Activated CD8-positive, alpha-beta T cell treated with anti-CD3 and anti-CD28 coated beads for 36 hours (primary cell): ENCODE measurements at regions not wholly inside any gene's neighbourhood (a gene's known extent, or its start where the extent isn't known, plus 50 kb on each side); places are given as distances from the start of the nearest gene placed in this dataset.

Experiments
- ATAC-seq: fragments of 200-7000 bp; cut with Tn5 transposase; one replicate; pipeline ENCODE4 v1.10.0; 2021; ENCODE audit warnings: mild to moderate bottlenecking, moderate library complexity
- CTCF ChIA-PET: fragments of 350-600 bp; sonication (Branson Sonifier 250); formaldehyde crosslinking; loops from one replicate; lab custom pipeline; 2021; ENCODE audit warnings: antibody characterized with exemption; lab: Charles Lee
- POLR2A ChIA-PET: fragments of 350-600 bp; sonication (Branson Sonifier 250); formaldehyde crosslinking; loops from one replicate; lab custom pipeline; 2021; ENCODE audit warnings: antibody characterized with exemption; lab: Charles Lee
- DNase-seq: peaks from one replicate; pipeline ENCODE4 v3.0.0-alpha.2; 2020
- H3K27ac Mint-ChIP-seq: one replicate; pipeline ENCODE4 v1.8.0; 2021; ENCODE audit warnings: mild to moderate bottlenecking, mixed read lengths
- H3K27me3 Mint-ChIP-seq: one replicate; pipeline ENCODE4 v1.8.0; 2021; ENCODE audit warnings: mixed read lengths
- H3K36me3 Mint-ChIP-seq: one replicate; pipeline ENCODE4 v1.8.0; 2021; ENCODE audit warnings: low read depth, mixed read lengths
- H3K4me1 Mint-ChIP-seq: one replicate; pipeline ENCODE4 v1.8.0; 2021; ENCODE audit warnings: low read depth, mixed read lengths
- H3K4me3 Mint-ChIP-seq: one replicate; pipeline ENCODE4 v1.8.0; 2021; ENCODE audit warnings: mild to moderate bottlenecking, moderate library complexity, mixed read lengths
- H3K9me3 Mint-ChIP-seq: one replicate; pipeline ENCODE4 v1.8.0; 2021; ENCODE audit warnings: mixed read lengths
- intact Hi-C: fragments of 100-400 bp; cut with micrococcal nuclease; formaldehyde crosslinking; loops from one replicate; pipeline ENCODE4 v1.10.0; 2022
- TF ChIP-seq, protein P1 (sequence below): fragments of 200-600 bp; IDR thresholded peaks from one replicate; pipeline ENCODE4 v1.8.0; 2022; ENCODE audit warnings: antibody characterized with exemption, mild to moderate bottlenecking

DNA sequence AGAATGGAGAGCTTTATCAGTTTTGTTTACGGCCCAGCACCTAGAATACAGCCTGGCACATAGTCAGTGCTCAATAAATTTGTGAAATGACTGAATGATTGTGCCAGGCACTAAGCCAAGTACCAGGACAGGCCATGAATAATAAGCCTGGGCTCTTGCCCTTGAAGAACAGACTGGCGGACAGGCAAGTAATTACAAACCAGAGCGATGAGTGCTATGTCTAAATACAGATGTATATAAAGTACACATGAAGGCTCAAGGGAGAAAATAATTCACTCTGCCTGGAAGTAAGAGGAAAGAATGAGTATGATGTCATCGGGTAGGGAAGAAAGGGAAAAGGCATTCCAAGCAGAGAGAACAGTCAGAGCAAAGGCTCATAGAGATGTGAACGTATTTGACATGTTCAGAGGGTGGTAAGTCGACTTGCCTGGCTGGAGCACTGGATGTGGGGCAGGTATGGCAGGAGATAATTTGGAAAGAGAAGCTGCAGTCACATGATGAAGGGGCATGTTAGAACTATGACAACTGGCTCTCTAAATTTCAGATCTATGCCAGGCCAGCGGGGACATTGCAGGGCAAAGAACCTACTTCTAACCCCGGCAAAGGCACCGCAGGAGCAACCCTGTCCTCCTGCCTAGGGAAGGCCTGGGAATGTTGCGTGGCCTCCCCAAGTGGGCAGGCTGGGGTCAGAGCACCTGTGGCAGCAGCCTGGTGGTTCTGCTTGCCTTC lies 94.9 kb upstream of the EPCAM start:
- CTCF ChIA-PET, result no interaction called here
- Mint-ChIP-seq H3K9me3 (no peaks in the 10 kb centered on the region), H3K27ac (no peak overlapping the region), H3K27me3 (no peaks in the 10 kb centered on the region), H3K4me1 (no peaks in the 10 kb centered on the region), H3K4me3 (no peak overlapping the region), H3K36me3 (no peaks in the 10 kb centered on the region)
- DNase-seq (no peak), ATAC-seq (no peak)
- TF ChIP-seq, protein P1, sequence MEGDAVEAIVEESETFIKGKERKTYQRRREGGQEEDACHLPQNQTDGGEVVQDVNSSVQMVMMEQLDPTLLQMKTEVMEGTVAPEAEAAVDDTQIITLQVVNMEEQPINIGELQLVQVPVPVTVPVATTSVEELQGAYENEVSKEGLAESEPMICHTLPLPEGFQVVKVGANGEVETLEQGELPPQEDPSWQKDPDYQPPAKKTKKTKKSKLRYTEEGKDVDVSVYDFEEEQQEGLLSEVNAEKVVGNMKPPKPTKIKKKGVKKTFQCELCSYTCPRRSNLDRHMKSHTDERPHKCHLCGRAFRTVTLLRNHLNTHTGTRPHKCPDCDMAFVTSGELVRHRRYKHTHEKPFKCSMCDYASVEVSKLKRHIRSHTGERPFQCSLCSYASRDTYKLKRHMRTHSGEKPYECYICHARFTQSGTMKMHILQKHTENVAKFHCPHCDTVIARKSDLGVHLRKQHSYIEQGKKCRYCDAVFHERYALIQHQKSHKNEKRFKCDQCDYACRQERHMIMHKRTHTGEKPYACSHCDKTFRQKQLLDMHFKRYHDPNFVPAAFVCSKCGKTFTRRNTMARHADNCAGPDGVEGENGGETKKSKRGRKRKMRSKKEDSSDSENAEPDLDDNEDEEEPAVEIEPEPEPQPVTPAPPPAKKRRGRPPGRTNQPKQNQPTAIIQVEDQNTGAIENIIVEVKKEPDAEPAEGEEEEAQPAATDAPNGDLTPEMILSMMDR, result no peak
- POLR2A ChIA-PET, result no interaction called here
- intact Hi-C loops, result no loop called here

DNA sequence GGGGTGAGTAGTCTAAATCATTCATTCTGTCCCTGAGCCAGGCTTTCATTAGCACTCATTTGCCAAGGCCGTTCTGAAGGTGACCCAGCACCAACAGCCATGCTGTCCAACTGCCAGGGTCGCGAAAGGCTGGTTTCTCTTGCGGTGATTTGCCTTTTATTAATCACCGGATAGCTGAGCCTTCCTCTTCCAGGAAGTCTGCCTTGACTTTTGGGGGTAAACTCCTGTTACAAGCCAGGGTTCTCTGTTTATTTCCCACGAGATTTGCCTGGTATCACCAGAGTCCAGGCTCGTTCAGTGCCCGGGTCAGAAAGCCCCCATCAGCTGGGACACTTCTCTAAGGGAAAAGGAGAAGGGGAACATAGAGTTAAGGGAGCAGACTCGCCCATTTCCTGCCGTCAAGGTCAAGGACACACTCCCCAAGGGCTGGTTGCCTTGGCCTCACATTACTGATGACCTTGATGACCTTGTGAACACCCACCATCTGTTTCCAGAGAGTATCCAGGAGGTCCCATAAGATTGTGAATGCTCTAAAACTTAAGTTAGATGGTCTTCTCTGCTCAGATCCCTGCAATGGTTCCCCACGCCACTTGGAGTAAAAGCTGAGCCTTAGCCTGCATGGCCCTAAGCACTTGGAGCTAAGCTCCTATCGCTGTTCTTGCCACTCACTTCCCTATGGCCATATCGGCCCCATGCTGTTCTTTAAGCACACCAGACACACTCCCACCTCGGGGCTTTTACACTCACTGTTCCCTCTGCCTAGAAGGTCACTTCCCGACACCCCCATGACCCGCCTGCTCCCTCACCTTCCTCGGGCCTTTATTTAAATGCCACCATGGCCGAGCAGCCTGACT lies 96.0 kb upstream of the EPCAM start:
- DNase-seq, result no peak
- Mint-ChIP-seq H3K9me3 (no peaks in the 10 kb centered on the region), H3K27me3 (no peaks in the 10 kb centered on the region), H3K27ac (no peak overlapping the region), H3K4me1 (no peaks in the 10 kb centered on the region), H3K4me3 (no peak overlapping the region), H3K36me3 (no peaks in the 10 kb centered on the region)
- TF ChIP-seq, protein P1, result no peak
- ChIA-PET POLR2A (no interaction called here), CTCF (interaction anchor here (1.0 to 2.3 kb wide), 8 partner anchors 9 to 313 kb away, joined by 3 to 14 read pairs (median 3); no protein-coding TSS in a partner anchor)
- ATAC-seq, result no peak
- intact Hi-C loops, result no loop called here

DNA sequence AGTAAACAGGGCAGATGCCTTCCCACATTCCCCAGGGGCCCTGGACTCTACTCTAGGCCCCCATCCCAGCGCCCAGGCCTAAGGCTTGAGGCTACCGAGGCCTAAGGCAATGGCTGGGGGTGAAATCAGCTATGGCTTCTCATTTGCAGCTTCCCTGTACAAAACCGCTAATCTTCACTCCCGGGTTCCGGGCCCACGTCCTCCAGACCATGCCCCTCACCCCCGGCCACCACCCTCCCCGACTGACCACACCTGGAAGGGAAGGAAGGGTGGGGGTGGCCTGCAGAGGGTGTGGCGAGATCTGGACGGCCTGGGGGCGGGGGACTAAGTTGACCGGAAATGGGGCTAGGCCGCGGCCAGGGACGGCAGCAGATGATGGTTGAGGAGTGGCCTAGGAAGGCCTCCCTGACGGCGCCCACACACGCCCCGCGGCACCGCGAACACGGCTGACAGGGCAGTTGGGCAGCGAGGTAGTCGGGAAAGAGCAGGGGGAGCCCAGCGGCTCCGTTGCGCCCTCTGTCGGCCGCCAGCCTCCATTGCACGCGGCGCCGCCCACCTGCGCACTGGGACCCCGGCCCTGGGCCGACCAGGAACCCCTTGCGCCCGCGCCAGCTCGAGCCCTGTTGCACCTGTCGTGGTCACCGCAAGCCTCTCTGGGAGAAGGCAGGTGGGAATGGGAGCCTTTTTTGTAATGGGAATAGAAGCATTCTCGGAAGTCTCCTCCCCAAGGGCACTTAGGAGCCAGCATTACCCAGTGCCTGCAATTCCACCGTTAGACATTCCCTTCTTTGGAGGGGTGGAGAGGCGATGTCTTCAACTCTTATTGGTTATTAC lies 95.9 kb upstream of the CALM2 start:
- peak overlapping the region; percentile 46 for H3K4me3 Mint-ChIP-seq
- intact Hi-C loops, result no loop called here
- TF ChIP-seq, protein P1, result peak; percentile 99
- no peaks in the 10 kb centered on the region for H3K27me3 Mint-ChIP-seq
- ChIA-PET POLR2A (interaction anchor here (0.8 kb wide), 1 partner anchor 77 kb away, joined by 3 read pairs; no protein-coding TSS in a partner anchor), CTCF (interaction anchor here (0.6 to 2.3 kb wide), 14 partner anchors 10 to 355 kb away, joined by 3 to 14 read pairs (median 4); no protein-coding TSS in a partner anchor)
- no peaks in the 10 kb centered on the region for H3K9me3 Mint-ChIP-seq
- no peaks in the 10 kb centered on the region for H3K36me3 Mint-ChIP-seq
- ATAC-seq (peak; percentile 96), DNase-seq (peak; percentile 60)
- no peak overlapping the region for H3K27ac Mint-ChIP-seq
- H3K4me1 Mint-ChIP-seq, result no peaks in the 10 kb centered on the region

DNA sequence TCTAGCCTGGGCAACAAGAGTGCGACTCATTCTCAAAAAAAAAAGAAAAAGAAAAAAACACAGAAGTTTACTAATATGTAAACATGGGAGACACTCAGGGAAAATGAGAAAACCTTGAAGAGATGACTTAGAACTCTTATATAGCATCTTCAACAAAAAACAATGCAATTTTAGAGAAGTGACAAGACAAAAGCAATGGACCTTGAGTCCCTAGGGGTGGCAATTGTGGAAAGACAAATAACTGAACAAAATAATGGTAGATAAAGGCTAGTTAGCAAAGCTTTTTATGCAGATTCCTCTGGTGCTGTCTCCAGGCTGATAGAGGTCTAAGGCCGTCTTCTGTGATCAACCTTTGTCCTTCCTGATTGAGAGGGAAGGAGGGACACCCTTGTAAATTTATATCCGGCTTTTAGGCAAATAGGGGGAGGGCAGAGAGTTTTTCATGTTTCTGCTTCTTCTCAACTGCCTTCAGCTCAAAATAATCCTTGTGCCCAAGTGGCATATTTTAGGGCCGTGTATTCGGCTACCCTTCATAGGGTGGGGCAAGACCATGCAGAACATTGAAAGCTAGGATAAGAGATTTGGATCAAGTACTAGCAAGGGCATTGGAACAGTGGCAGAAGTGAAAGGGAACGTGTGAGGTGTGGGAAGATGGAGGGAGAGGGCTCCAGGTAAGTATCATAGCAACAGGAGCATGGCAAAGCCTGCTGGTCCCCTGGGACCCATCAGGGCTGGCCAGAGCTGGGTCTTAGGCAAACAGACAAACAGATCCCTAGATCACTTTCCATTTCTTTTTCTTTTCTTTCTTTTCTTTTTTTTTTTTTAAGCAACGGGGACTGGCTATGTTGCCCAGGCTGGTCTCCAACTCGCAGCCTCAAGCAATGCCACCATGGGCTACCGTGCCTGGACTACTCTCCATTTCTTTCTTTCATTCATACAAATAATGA lies 95.0 kb upstream of the CALM2 start:
- no peaks in the 10 kb centered on the region for H3K36me3 Mint-ChIP-seq
- no peaks in the 10 kb centered on the region for H3K27me3 Mint-ChIP-seq
- ChIA-PET POLR2A (interaction anchor here (0.8 kb wide), 1 partner anchor 76 kb away, joined by 3 read pairs; no protein-coding TSS in a partner anchor), CTCF (interaction anchor here (0.6 to 2.3 kb wide), 13 partner anchors 9 to 354 kb away, joined by 3 to 14 read pairs (median 3); no protein-coding TSS in a partner anchor)
- H3K9me3 Mint-ChIP-seq, result no peaks in the 10 kb centered on the region
- H3K27ac Mint-ChIP-seq, result no peak overlapping the region
- TF ChIP-seq, protein P1, result no peak
- DNase-seq, result no peak
- no peak for ATAC-seq
- H3K4me1 Mint-ChIP-seq, result no peaks in the 10 kb centered on the region
- intact Hi-C loops, result no loop called here
- H3K4me3 Mint-ChIP-seq, result no peak overlapping the region
